Left lung (tissue), 4 donors: ENCODE measurements at regions not wholly inside any gene's neighbourhood (a gene's known extent, or its start where the extent isn't known, plus 50 kb on each side); places are given as distances from the start of the nearest gene placed in this dataset.

Source experiments
- ATAC-seq: fragments of 200-7000 bp; cut with Tn5 transposase; one replicate; pipeline ENCODE4 v1.9.1; 2020; ENCODE audit warnings: moderate library complexity
- DNase-seq, 4 donors: peaks; one replicate each; pipeline ENCODE4 v3.0.0-alpha.2; 2013 to 2020
- H3K27ac ChIP-seq, 2 donors: fragments of 200-600 bp; sonication (generic) in 1 of 2; one replicate each; pipeline versions ENCODE4 v1.5.0 to v1.8.0; 2020 to 2021
- H3K27me3 ChIP-seq, 2 donors: fragments of 200-600 bp; sonication (generic) in 1 of 2; one replicate each; pipeline versions ENCODE4 v1.5.0 to v1.8.0; 2020 to 2021
- H3K36me3 ChIP-seq, 2 donors: fragments of 200-600 bp; sonication (generic) in 1 of 2; one replicate each; pipeline versions ENCODE4 v1.5.0 to v1.8.0; 2020 to 2021
- H3K4me1 ChIP-seq, 2 donors: fragments of 200-600 bp; one replicate each; pipeline ENCODE4 v1.8.0; 2021
- H3K4me3 ChIP-seq, 2 donors: fragments of 200-600 bp; sonication (generic) in 1 of 2; one replicate each; pipeline versions ENCODE4 v1.5.0 to v1.8.0; 2020 to 2021; ENCODE audit warnings: mild to moderate bottlenecking in 1 of 2
- H3K9me3 ChIP-seq, 2 donors: fragments of 200-600 bp; sonication (generic) in 1 of 2; one replicate each; pipeline versions ENCODE4 v1.5.0 to v1.8.0; 2020 to 2021
- CTCF ChIP-seq, 2 donors: fragments of 200-600 bp; sonication (generic) in 1 of 2; IDR thresholded peaks; one replicate each; pipeline versions ENCODE4 v1.5.0 to v1.8.0; 2021; ENCODE audit warnings: antibody characterized with exemption in 2 of 2
- intact Hi-C, 2 donors: fragments of 100-400 bp; cut with DNase I; formaldehyde crosslinking; loops; one replicate each; pipeline versions ENCODE4 v1.11.2 to v1.14.2; 2022
- donor health status: DM: no; HTN: yes; CAD: no.
- donor health status: DM: no; HTN: no; CAD: no.

GRCh38 chr13:88948501-88948900 lies 1277.3 kb downstream of the SLITRK5 start:
- Histone ChIP-seq H3K9me3 (no peaks in the 10 kb centered on the region), H3K27me3 (no peaks in the 10 kb centered on the region), H3K36me3 (no peaks in the 10 kb centered on the region), H3K27ac (no peak overlapping the region), H3K4me1 (no peaks in the 10 kb centered on the region), H3K4me3 (no peak overlapping the region)
- TF ChIP-seq CTCF (IDR thresholded peaks at IDR 0.05), result no peak
- DNase-seq, result no peak
- intact Hi-C loops, result no loop called here
- ATAC-seq, result no peak

GRCh38 chr13:88958821-88959220 lies 1287.7 kb downstream of the SLITRK5 start:
- peak in 2 of 4 donors; percentile 8 to 16 for DNase-seq

GRCh38 chr13:88976466-88976865 lies 1305.3 kb downstream of the SLITRK5 start:
- no peak for TF ChIP-seq CTCF (IDR thresholded peaks at IDR 0.05)
- ATAC-seq (no peak), DNase-seq (no peak)
- no peaks in the 10 kb centered on the region for H3K36me3 ChIP-seq
- H3K4me1 ChIP-seq, result no peaks in the 10 kb centered on the region
- intact Hi-C loops, result no loop called here
- H3K9me3 ChIP-seq, result no peaks in the 10 kb centered on the region
- no peak overlapping the region for H3K27ac ChIP-seq
- no peaks in the 10 kb centered on the region for H3K27me3 ChIP-seq
- H3K4me3 ChIP-seq, result no peak overlapping the region

More at GRCh38 chr13:88958821-88959220, 1287.7 kb downstream of the SLITRK5 start:
- intact Hi-C loops, result no loop called here
- Histone ChIP-seq H3K4me3 (no peak overlapping the region), H3K27ac (no peak overlapping the region), H3K9me3 (no peaks in the 10 kb centered on the region), H3K36me3 (no peaks in the 10 kb centered on the region), H3K4me1 (no peaks in the 10 kb centered on the region), H3K27me3 (no peaks in the 10 kb centered on the region)
- no peak for ATAC-seq
- TF ChIP-seq CTCF (IDR thresholded peaks at IDR 0.05), result no peak

- Histone ChIP-seq H3K4me3 (no peak overlapping the region), H3K36me3 (no peaks in the 10 kb centered on the region), H3K27ac (no peak overlapping the region), H3K27me3 (no peaks in the 10 kb centered on the region), H3K9me3 (no peaks in the 10 kb centered on the region), H3K4me1 (no peaks in the 10 kb centered on the region)
- intact Hi-C loops, result no loop called here
- DNase-seq, result no peak
- ATAC-seq, result no peak
- TF ChIP-seq CTCF (IDR thresholded peaks at IDR 0.05), result no peak
These were observed 1307.4 kb downstream of the SLITRK5 start for GRCh38 chr13:88978607-88979006.

- H3K36me3 ChIP-seq, result no peaks in the 10 kb centered on the region
- H3K9me3 ChIP-seq, result no peaks in the 10 kb centered on the region
- no peak overlapping the region for H3K4me3 ChIP-seq
- no peaks in the 10 kb centered on the region for H3K4me1 ChIP-seq
- ATAC-seq (peak; percentile 75), DNase-seq (peak in 1 of 4 donors; percentile 27)
- H3K27ac ChIP-seq, result no peak overlapping the region
- intact Hi-C loops, result no loop called here
- H3K27me3 ChIP-seq, result no peaks in the 10 kb centered on the region
- TF ChIP-seq CTCF (IDR thresholded peaks at IDR 0.05), result peak in 1 of 2 donors; percentile 10
These were observed 1308.4 kb downstream of the SLITRK5 start for GRCh38 chr13:88979465-88980175.
